Liver (tissue), 8 donors: ENCODE measurements at regions not wholly inside any gene's neighbourhood (a gene's known extent, or its start where the extent isn't known, plus 50 kb on each side); places are given as distances from the start of the nearest gene placed in this dataset.

ENCODE experiments used
- DNase-seq: peaks from one replicate; pipeline ENCODE4 v3.0.0-alpha.2; 2017; ENCODE audit warnings: low spot score
- H3K27ac ChIP-seq, 2 donors: one replicate each; pipeline ENCODE4 v1.7.0; 2013; ENCODE audit warnings: inconsistent platforms in 2 of 2, low read length in 2 of 2, control low read depth in 1 of 2, low read depth in 1 of 2, mild to moderate bottlenecking in 1 of 2
- H3K27me3 ChIP-seq, 4 donors: one replicate each; pipeline versions ENCODE4 v1.6.1 to v1.7.0; 2013; ENCODE audit warnings: low read length in 3 of 4, inconsistent platforms in 1 of 4, mild to moderate bottlenecking in 1 of 4, moderate library complexity in 1 of 4; ENCODE audit not compliant: control insufficient read depth in 4 of 4, insufficient read depth in 4 of 4
- H3K36me3 ChIP-seq, 4 donors: one replicate each; pipeline versions ENCODE4 v1.6.1 to v1.7.0; 2013; ENCODE audit warnings: low read length in 3 of 4, mild to moderate bottlenecking in 3 of 4, low read depth in 1 of 4, moderate library complexity in 1 of 4; ENCODE audit not compliant: control insufficient read depth in 4 of 4, insufficient read depth in 3 of 4
- H3K4me1 ChIP-seq, 4 donors: one replicate each; pipeline versions ENCODE4 v1.6.1 to v1.7.0; 2013; ENCODE audit warnings: low read length in 3 of 4, mild to moderate bottlenecking in 3 of 4, moderate library complexity in 1 of 4; ENCODE audit not compliant: control insufficient read depth in 4 of 4, insufficient read depth in 4 of 4
- H3K4me3 ChIP-seq, 3 donors: one replicate each; pipeline versions ENCODE4 v1.6.1 to v1.7.0; 2013; ENCODE audit warnings: low read length in 3 of 3, control low read depth in 1 of 3, low read depth in 1 of 3, mild to moderate bottlenecking in 1 of 3
- H3K9ac ChIP-seq, 2 donors: one replicate each; pipeline ENCODE4 v1.7.0; 2013; ENCODE audit warnings: low read length in 2 of 2, mild to moderate bottlenecking in 2 of 2, moderate library complexity in 2 of 2, control low read depth in 1 of 2, low read depth in 1 of 2
- H3K9me3 ChIP-seq, 4 donors: one replicate each; pipeline versions ENCODE4 v1.6.1 to v1.7.0; 2013; ENCODE audit warnings: low read length in 3 of 4; ENCODE audit not compliant: control insufficient read depth in 4 of 4
- CTCF ChIP-seq: fragments of 150-350 bp; IDR thresholded peaks from 2 replicates; pipeline ENCODE4 v1.5.1; 2017; ENCODE audit warnings: improper control_type of control experiment, low read depth, low read length; ENCODE audit not compliant: missing input control
- EGR1 ChIP-seq, 2 donors: IDR thresholded peaks; 2 replicates each; pipeline ENCODE4 v1.6.1; 2016 to 2018; ENCODE audit warnings: antibody characterized with exemption in 2 of 2, low read depth in 2 of 2
- FOXA1 ChIP-seq: IDR thresholded peaks from 2 replicates; pipeline ENCODE4 v1.6.1; 2016; ENCODE audit warnings: antibody characterized with exemption
- FOXA2 ChIP-seq: IDR thresholded peaks from 2 replicates; pipeline ENCODE4 v1.6.1; 2016; ENCODE audit warnings: antibody characterized with exemption
- HNF4A ChIP-seq, 2 donors: conservative IDR thresholded peaks; 2 replicates each; pipeline ENCODE4 v1.6.1; 2016; ENCODE audit warnings: antibody characterized with exemption in 2 of 2, mild to moderate bottlenecking in 2 of 2
- HNF4G ChIP-seq: IDR thresholded peaks from 2 replicates; pipeline ENCODE4 v1.6.1; 2016; ENCODE audit warnings: antibody characterized with exemption
- MAX ChIP-seq: IDR thresholded peaks from 2 replicates; pipeline ENCODE4 v1.6.1; 2016; ENCODE audit warnings: antibody characterized with exemption
- NR2F2 ChIP-seq: IDR thresholded peaks from 2 replicates; pipeline ENCODE4 v1.6.1; 2016; ENCODE audit warnings: antibody characterized with exemption
- REST ChIP-seq: IDR thresholded peaks from 2 replicates; pipeline ENCODE4 v1.6.1; 2016; ENCODE audit warnings: antibody characterized with exemption, mild to moderate bottlenecking
- RXRA ChIP-seq, 2 donors: IDR thresholded peaks; 2 replicates each; pipeline ENCODE4 v1.6.1; 2017 to 2018; ENCODE audit warnings: antibody characterized with exemption in 2 of 2, mild to moderate bottlenecking in 1 of 2
- SP1 ChIP-seq: IDR thresholded peaks from 2 replicates; pipeline ENCODE4 v1.6.1; 2018; ENCODE audit warnings: antibody characterized with exemption, mild to moderate bottlenecking
- TAF1 ChIP-seq: conservative IDR thresholded peaks from 2 replicates; pipeline ENCODE4 v1.6.1; 2016; ENCODE audit warnings: antibody characterized with exemption, mild to moderate bottlenecking
- YY1 ChIP-seq: IDR thresholded peaks from 2 replicates; pipeline ENCODE4 v1.6.1; 2016; ENCODE audit warnings: antibody characterized with exemption, mild to moderate bottlenecking
- ZBTB33 ChIP-seq: IDR thresholded peaks from 2 replicates; pipeline ENCODE4 v1.6.1; 2016; ENCODE audit warnings: antibody characterized with exemption
- WGBS: extraction: QIAGEN DNeasy Blood & Tissue Kit; methylation state at CpG from one replicate; pipeline ENCODE4 v1.1.7; 2013; 5-methylcytosine and 5-hydroxymethylcytosine counted together
- donor health status: healthy.
- donor health status: healthy.
- donor health status: healthy.
- donor health status: healthy.
- donor health status: healthy.

- no peak for TF ChIP-seq TAF1
- TF ChIP-seq SP1, result no peak
- no peak for TF ChIP-seq YY1
Observed at GRCh38 chr21:16619281-16619680, 889.5 kb downstream of the USP25 start (continued).

- no peak for TF ChIP-seq REST
- TF ChIP-seq FOXA2, result peak; percentile 54
- TF ChIP-seq EGR1 (IDR thresholded peaks at IDR 0.05; ENCODE audit: low read depth in 2 of 2), result no peak
- no peak for TF ChIP-seq ZBTB33
- no peak for TF ChIP-seq NR2F2
- TF ChIP-seq CTCF, result no peak
- peak; percentile 31 for TF ChIP-seq FOXA1
- no peak for TF ChIP-seq TAF1
- no peak for TF ChIP-seq HNF4G
- peak; percentile 41 for TF ChIP-seq SP1
- TF ChIP-seq HNF4A (conservative IDR thresholded peaks at IDR 0.05), result peak; percentile 72 to 76
- no peak for TF ChIP-seq RXRA (IDR thresholded peaks at IDR 0.05)
- no peak for TF ChIP-seq MAX
- no peaks in the 10 kb centered on the region for H3K9me3 ChIP-seq
- H3K27ac ChIP-seq, result no peak overlapping the region
- peaks cover 0 to 2% (median 0%) of the 10 kb centered on the region in 4 donors for H3K36me3 ChIP-seq
- H3K4me1 ChIP-seq, result peaks cover 0 to 7% (median under 1%) of the 10 kb centered on the region in 4 donors
- WGBS, result 24% methylated on average over 1 of the region's 1 CpG
- no peak overlapping the region for H3K9ac ChIP-seq
- DNase-seq, result no peak
- no peak overlapping the region for H3K4me3 ChIP-seq
- H3K27me3 ChIP-seq, result no peaks in the 10 kb centered on the region
Observed at GRCh38 chr21:16620786-16621320, 891.1 kb downstream of the USP25 start.
